Neuronal stem cell (in vitro differentiated cells): ENCODE measurements at regions not wholly inside any gene's neighbourhood (a gene's known extent, or its start where the extent isn't known, plus 50 kb on each side); places are given as distances from the start of the nearest gene placed in this dataset.

Experiments used
- DNase-seq: peaks from one replicate; pipeline ENCODE4 v3.0.0-alpha.2; 2013; ENCODE audit warnings: low spot score
- H2AFZ ChIP-seq: one replicate; pipeline ENCODE4 v1.6.1; 2013; ENCODE audit warnings: mild to moderate bottlenecking, low read length, inconsistent platforms
- H2AK5ac ChIP-seq: 2 replicates; pipeline ENCODE4 v1.6.1; 2013; ENCODE audit warnings: low read depth, mild to moderate bottlenecking, inconsistent platforms, low read length, moderate library complexity, mixed read lengths
- H2BK120ac ChIP-seq: 2 replicates; pipeline ENCODE4 v1.6.1; 2013; ENCODE audit warnings: low read depth, mild to moderate bottlenecking, inconsistent platforms, low read length, moderate library complexity, mixed read lengths
- H2BK12ac ChIP-seq: one replicate; pipeline ENCODE4 v1.6.1; 2013; ENCODE audit warnings: low read length, inconsistent platforms
- H2BK15ac ChIP-seq: 2 replicates; pipeline ENCODE4 v1.6.1; 2013; ENCODE audit warnings: mild to moderate bottlenecking, low read length, inconsistent platforms, mixed read lengths
- H2BK5ac ChIP-seq: one replicate; pipeline ENCODE4 v1.6.1; 2013; ENCODE audit warnings: inconsistent platforms, mild to moderate bottlenecking, low read length, moderate library complexity
- H3K14ac ChIP-seq: one replicate; pipeline ENCODE4 v1.6.1; 2013; ENCODE audit warnings: low read length, inconsistent platforms
- H3K18ac ChIP-seq: 2 replicates; pipeline ENCODE4 v1.6.1; 2013; ENCODE audit warnings: low read length, inconsistent platforms
- H3K23ac ChIP-seq: 2 replicates; pipeline ENCODE4 v1.6.1; 2013; ENCODE audit warnings: low read depth, mild to moderate bottlenecking, mixed read lengths, low read length, inconsistent platforms; ENCODE audit not compliant: poor library complexity
- H3K27ac ChIP-seq: replicated peaks from 3 replicates; pipeline ENCODE4 v1.5.1; 2013; ENCODE audit warnings: low read length, inconsistent platforms
- H3K27me3 ChIP-seq, 3 experiments: 2 replicates each; pipeline ENCODE4 v1.6.1; 2013; ENCODE audit warnings: low read length in 3 of 3, mild to moderate bottlenecking in 2 of 3, inconsistent platforms in 1 of 3, low read depth in 1 of 3, mixed read lengths in 1 of 3, moderate library complexity in 1 of 3; ENCODE audit not compliant: control insufficient read depth in 3 of 3, insufficient read depth in 3 of 3
- H3K36me3 ChIP-seq, 2 donors: replicated peaks in 1 of 2; 2 replicates each; pipeline ENCODE4 v1.6.1; 2013; ENCODE audit warnings: low read length in 2 of 2; ENCODE audit not compliant: control insufficient read depth in 2 of 2, insufficient read depth in 2 of 2
- H3K4ac ChIP-seq: 2 replicates; pipeline ENCODE4 v1.6.1; 2013; ENCODE audit warnings: inconsistent platforms, mild to moderate bottlenecking, low read length, moderate library complexity
- H3K4me1 ChIP-seq, 2 donors: 1 replicate in 1 of 2; 2 replicates in 1 of 2; pipeline ENCODE4 v1.6.1; 2013; ENCODE audit warnings: low read length in 2 of 2, low read depth in 1 of 2; ENCODE audit not compliant: control insufficient read depth in 2 of 2, insufficient read depth in 1 of 2
- H3K4me2 ChIP-seq: one replicate; pipeline ENCODE4 v1.6.1; 2013; ENCODE audit warnings: mild to moderate bottlenecking, low read length, inconsistent platforms; ENCODE audit not compliant: insufficient read depth, poor library complexity, severe bottlenecking
- H3K4me3 ChIP-seq, 2 donors: 2 replicates each; pipeline ENCODE4 v1.5.1; 2013; ENCODE audit warnings: low read length in 2 of 2, mild to moderate bottlenecking in 2 of 2, inconsistent platforms in 1 of 2, moderate library complexity in 1 of 2
- H3K79me1 ChIP-seq: one replicate; pipeline ENCODE4 v1.6.1; 2013; ENCODE audit warnings: low read depth, mild to moderate bottlenecking, inconsistent platforms, low read length, moderate library complexity
- H3K9ac ChIP-seq: one replicate; pipeline ENCODE4 v1.6.1; 2013; ENCODE audit warnings: mild to moderate bottlenecking, low read depth, low read length, inconsistent platforms; ENCODE audit not compliant: poor library complexity
- H3K9me3 ChIP-seq, 2 donors: replicated peaks in 1 of 2; 2 replicates each; pipeline versions ENCODE3 to v1.6.1; 2013; ENCODE audit warnings: low read length in 2 of 2, mild to moderate bottlenecking in 2 of 2, inconsistent platforms in 1 of 2, low read depth in 1 of 2, mixed read lengths in 1 of 2, moderate library complexity in 1 of 2; ENCODE audit not compliant: control insufficient read depth in 2 of 2, insufficient read depth in 1 of 2
- H4K8ac ChIP-seq: one replicate; pipeline ENCODE4 v1.6.1; 2013; ENCODE audit warnings: low read depth, mild to moderate bottlenecking, inconsistent platforms, low read length, moderate library complexity
- H4K91ac ChIP-seq: one replicate; pipeline ENCODE4 v1.6.1; 2013; ENCODE audit warnings: low read length, low read depth, mild to moderate bottlenecking, inconsistent platforms; ENCODE audit not compliant: poor library complexity
- whole genome bisulfite sequencing, 2 donors: extraction: QIAGEN DNeasy Blood & Tissue Kit; methylation state at CpG; one replicate each; pipeline ENCODE4 v1.1.7; 2013; ENCODE audit warnings: missing lambda C conversion rate in 2 of 2, mixed read lengths in 1 of 2; ENCODE audit not compliant: insufficient read length in 2 of 2, insufficient replicate concordance in 1 of 2; ENCODE audit errors: extremely low coverage in 2 of 2; 5-methylcytosine and 5-hydroxymethylcytosine counted together

GRCh38 chr4:3860913-3861636 is 94.9 kb downstream of the ADRA2C start:
- no peak overlapping the region for H3K9ac ChIP-seq
- no peaks in the 10 kb centered on the region for H3K79me1 ChIP-seq
- no peak overlapping the region for H3K4me3 ChIP-seq
- H2BK15ac ChIP-seq: peak overlapping the region; percentile 68
- no peak overlapping the region for H3K27ac ChIP-seq
- no peak overlapping the region for H3K4me2 ChIP-seq
- peak overlapping the region; percentile 89 for H2AK5ac ChIP-seq
- H3K18ac ChIP-seq: peak overlapping the region; percentile 72
- H4K91ac ChIP-seq: no peak overlapping the region
- no peak overlapping the region for H4K8ac ChIP-seq
- peak overlapping the region; percentile 36 for H2BK12ac ChIP-seq
- H3K4me1 ChIP-seq: peaks cover 0 to 18% of the 10 kb centered on the region in 2 donors
- H3K36me3 ChIP-seq: no peaks in the 10 kb centered on the region
- H3K4ac ChIP-seq: no peak overlapping the region
- H3K9me3 ChIP-seq: peaks cover 0 to 2% of the 10 kb centered on the region in 2 donors
- no peak overlapping the region for H3K14ac ChIP-seq
- H3K23ac ChIP-seq: no peak overlapping the region
- WGBS, 2 donors: no CpG with 5 or more reads among the region's 28 CpGs
- DNase-seq: no peak
- H2BK5ac ChIP-seq: no peak overlapping the region
- no peak overlapping the region for H2BK120ac ChIP-seq
- H2AFZ ChIP-seq: no peak overlapping the region
- H3K27me3 ChIP-seq: peaks cover 0 to 43% (median 0%) of the 10 kb centered on the region in 3 experiments

DNA sequence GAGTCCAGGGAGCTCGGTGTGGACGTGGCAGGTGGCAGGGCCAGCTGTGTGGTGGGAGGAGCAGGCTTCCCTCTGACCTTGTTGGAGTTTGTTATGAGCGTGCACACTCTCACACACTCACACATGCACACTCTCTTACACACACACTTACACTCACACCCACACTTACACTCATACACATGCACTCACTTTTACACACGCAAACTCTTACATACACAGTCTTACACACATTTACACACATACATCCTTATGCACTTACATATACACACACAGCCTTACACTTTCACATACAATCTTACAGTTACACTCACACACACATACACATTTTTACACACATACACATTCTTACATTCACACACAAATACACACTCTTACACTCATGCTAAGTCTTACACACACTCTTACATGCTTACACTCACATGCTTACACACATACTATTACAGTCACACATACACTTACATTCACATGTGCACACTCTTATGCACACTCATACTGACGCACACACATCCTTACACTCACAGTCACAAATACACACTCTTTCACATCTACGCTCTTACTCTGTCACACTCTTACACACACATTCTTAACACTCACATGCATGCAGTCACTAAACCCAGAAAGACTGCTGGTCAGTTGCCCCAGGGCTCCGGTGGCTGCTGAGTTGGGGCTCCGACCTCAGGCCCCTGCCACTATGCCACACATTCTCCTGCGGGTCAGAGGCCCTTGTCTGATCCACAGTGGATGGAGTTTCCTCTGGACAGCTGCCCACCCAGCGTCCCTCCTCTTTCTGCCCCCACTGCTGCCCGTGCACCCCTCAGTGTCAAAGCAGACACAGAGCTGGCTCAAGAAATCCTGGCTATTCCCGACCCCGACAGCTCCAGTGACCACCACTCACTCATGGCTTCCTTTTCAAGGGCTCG is 95.8 kb downstream of the ADRA2C start:
- Histone ChIP-seq H3K14ac (no peak overlapping the region), H2BK15ac (peak overlapping the region; percentile 68), H2BK120ac (no peak overlapping the region), H3K27ac (no peak overlapping the region), H3K79me1 (no peaks in the 10 kb centered on the region), H3K27me3 (peaks cover 0 to 38% (median 0%) of the 10 kb centered on the region in 3 experiments), H4K91ac (no peak overlapping the region), H4K8ac (no peak overlapping the region), H2AFZ (peak overlapping the region; percentile 74), H3K18ac (peak overlapping the region; percentile 90), H3K4me2 (peak overlapping the region; percentile 63), H3K36me3 (no peaks in the 10 kb centered on the region), H3K4me1 (peaks cover 0 to 17% of the 10 kb centered on the region in 2 donors), H2BK12ac (peak overlapping the region; percentile 42), H2BK5ac (peak overlapping the region; percentile 85), H3K9me3 (peaks cover 0 to 2% of the 10 kb centered on the region in 2 donors), H3K23ac (peak overlapping the region; percentile 9), H3K9ac (peak overlapping the region; percentile 75), H2AK5ac (peak overlapping the region; percentile 49), H3K4me3 (peak overlapping the region in 1 of 2 donors; percentile 33), H3K4ac (no peak overlapping the region)
- 100% methylated on average over 2 to 3 of the region's 14 CpGs for whole genome bisulfite sequencing, 2 donors
- no peak for DNase-seq

- Histone ChIP-seq H2AK5ac (peak overlapping the region; percentile 87), H3K18ac (peak overlapping the region; percentile 93), H3K4me1 (peaks cover 0 to 17% of the 10 kb centered on the region in 2 donors), H3K23ac (peak overlapping the region; percentile 9), H3K27ac (peak overlapping the region; percentile 37), H2BK5ac (peak overlapping the region; percentile 85), H3K14ac (peak overlapping the region; percentile 78), H3K79me1 (no peaks in the 10 kb centered on the region), H2BK15ac (no peak overlapping the region), H4K91ac (no peak overlapping the region), H3K4ac (peak overlapping the region; percentile 2), H3K9me3 (peaks cover 0 to 2% of the 10 kb centered on the region in 2 donors), H3K4me3 (no peak overlapping the region), H3K9ac (no peak overlapping the region), H2BK120ac (peak overlapping the region; percentile 64), H2BK12ac (peak overlapping the region; percentile 42), H3K36me3 (no peaks in the 10 kb centered on the region), H2AFZ (peak overlapping the region; percentile 74), H3K4me2 (peak overlapping the region; percentile 63), H3K27me3 (peaks cover 0 to 40% (median 0%) of the 10 kb centered on the region in 3 experiments), H4K8ac (no peak overlapping the region)
- no CpG with 5 or more reads among the region's 23 CpGs for WGBS, 2 donors
- DNase-seq: peak; percentile 51
These were observed 96.6 kb downstream of the ADRA2C start for GRCh38 chr4:3862640-3863420.
